Neural cell (in vitro differentiated cells): ENCODE measurements at regions not wholly inside any gene's neighbourhood (a gene's known extent, or its start where the extent isn't known, plus 50 kb on each side); places are given as distances from the start of the nearest gene placed in this dataset.

Experiments used
- H2AFZ ChIP-seq: fragments of 200-600, 300-800 bp; sonication (generic), shearing (Covaris generic); 2 replicates; pipeline ENCODE4 v1.6.0; 2014; ENCODE audit warnings: low read depth, mild to moderate bottlenecking, antibody characterized with exemption, low read length, moderate library complexity
- H3F3A ChIP-seq: fragments of 200-600 bp; shearing (Covaris generic); 2 replicates; pipeline ENCODE4 v1.6.1; 2016; ENCODE audit warnings: mild to moderate bottlenecking, moderate library complexity, mixed read lengths, antibody characterized with exemption, low read length; ENCODE audit not compliant: insufficient read depth, poor library complexity, severe bottlenecking
- H3K27ac ChIP-seq: fragments of 200-600, 300-800 bp; sonication (generic), shearing (Covaris generic); 2 replicates; pipeline ENCODE4 v1.5.1; 2014; ENCODE audit warnings: mild to moderate bottlenecking, low read length, moderate library complexity
- H3K27me3 ChIP-seq: fragments of 300-800, 200-600 bp; sonication (generic), shearing (Covaris generic); 2 replicates; pipeline ENCODE4 v1.6.0; 2014; ENCODE audit warnings: mild to moderate bottlenecking, low read depth, low read length, moderate library complexity; ENCODE audit not compliant: insufficient read depth
- H3K36me3 ChIP-seq: fragments of 300-800, 200-600 bp; sonication (generic), shearing (Covaris generic); 2 replicates; pipeline ENCODE4 v1.5.1; 2014; ENCODE audit warnings: mild to moderate bottlenecking, antibody characterized with exemption, low read length, moderate library complexity; ENCODE audit not compliant: insufficient read depth
- H3K4me2 ChIP-seq: fragments of 300-800, 200-600 bp; sonication (generic), shearing (Covaris generic); 2 replicates; pipeline ENCODE4 v1.6.0; 2014; ENCODE audit warnings: mild to moderate bottlenecking, low read length
- H3K4me3 ChIP-seq: fragments of 300-800, 200-600 bp; sonication (generic), shearing (Covaris generic); 2 replicates; pipeline ENCODE4 v1.5.1; 2014; ENCODE audit warnings: mild to moderate bottlenecking, low read length, moderate library complexity
- H3K79me2 ChIP-seq: fragments of 200-600 bp; shearing (Covaris generic); replicated peaks from 2 replicates; pipeline ENCODE4 v1.6.0; 2014; ENCODE audit warnings: mild to moderate bottlenecking, low read length, moderate library complexity; ENCODE audit not compliant: insufficient read depth
- H3K9ac ChIP-seq: fragments of 300-800, 200-600 bp; sonication (generic), shearing (Covaris generic); 2 replicates; pipeline ENCODE4 v1.6.1; 2016; ENCODE audit warnings: mild to moderate bottlenecking, low read length, mixed read lengths
- H3K9me2 ChIP-seq: fragments of 200-600 bp; shearing (Covaris generic); 2 replicates; pipeline ENCODE4 v1.6.1; 2016; ENCODE audit warnings: mild to moderate bottlenecking, low read length, mixed read lengths; ENCODE audit not compliant: insufficient read depth
- H3K9me3 ChIP-seq: fragments of 200-600, 300-800 bp; sonication (generic), shearing (Covaris generic); 2 replicates; pipeline ENCODE4 v1.6.1; 2016; ENCODE audit warnings: mild to moderate bottlenecking, mixed run types, low read length, moderate library complexity, mixed read lengths
- H4K20me1 ChIP-seq: fragments of 200-600 bp; shearing (Covaris generic); 2 replicates; pipeline ENCODE4 v1.6.1; 2016; ENCODE audit warnings: mild to moderate bottlenecking, mixed run types; ENCODE audit not compliant: insufficient read depth
- EP300 ChIP-seq: fragments of 450-650 bp; conservative IDR thresholded peaks from 2 replicates; pipeline ENCODE4 v1.6.1; 2014; ENCODE audit warnings: antibody characterized with exemption, mild to moderate bottlenecking, moderate library complexity; ENCODE audit not compliant: poor library complexity, severe bottlenecking
- EZH2 ChIP-seq: fragments of 200-600, 300-800 bp; shearing (Covaris generic), sonication (generic); IDR thresholded peaks from 2 replicates; pipeline ENCODE4 v1.6.1; 2014; ENCODE audit warnings: antibody characterized with exemption, low read length, borderline replicate concordance, mild to moderate bottlenecking; ENCODE audit not compliant: insufficient read depth, poor library complexity, severe bottlenecking
- MXI1 ChIP-seq: fragments of 450-650 bp; conservative IDR thresholded peaks from 2 replicates; pipeline ENCODE4 v1.6.1; 2014; ENCODE audit warnings: antibody characterized with exemption, mild to moderate bottlenecking; ENCODE audit not compliant: poor library complexity, severe bottlenecking
- POLR2AphosphoS5 ChIP-seq: IDR thresholded peaks from 2 replicates; pipeline ENCODE4 v1.6.1; 2012
- RAD21 ChIP-seq: fragments of 450-650 bp; conservative IDR thresholded peaks from 2 replicates; pipeline ENCODE4 v1.6.1; 2014; ENCODE audit warnings: antibody characterized with exemption, mild to moderate bottlenecking, moderate library complexity
- SMC3 ChIP-seq: fragments of 450-650 bp; conservative IDR thresholded peaks from 2 replicates; pipeline ENCODE4 v1.6.1; 2014; ENCODE audit warnings: antibody characterized with exemption, mild to moderate bottlenecking, moderate library complexity; ENCODE audit not compliant: poor library complexity
- TAF1 ChIP-seq: IDR thresholded peaks from 2 replicates; pipeline ENCODE4 v1.6.1; 2012; ENCODE audit warnings: low read depth
- TF ChIP-seq, protein P1 (sequence below): IDR thresholded peaks from 2 replicates; pipeline ENCODE4 v1.6.1; 2012; ENCODE audit warnings: borderline replicate concordance
- TF ChIP-seq, protein P2 (sequence below): fragments of 450-650 bp; IDR thresholded peaks from 2 replicates; pipeline ENCODE4 v1.5.1; 2014; ENCODE audit warnings: antibody characterized with exemption, mild to moderate bottlenecking, moderate library complexity; ENCODE audit not compliant: poor library complexity, severe bottlenecking

DNA sequence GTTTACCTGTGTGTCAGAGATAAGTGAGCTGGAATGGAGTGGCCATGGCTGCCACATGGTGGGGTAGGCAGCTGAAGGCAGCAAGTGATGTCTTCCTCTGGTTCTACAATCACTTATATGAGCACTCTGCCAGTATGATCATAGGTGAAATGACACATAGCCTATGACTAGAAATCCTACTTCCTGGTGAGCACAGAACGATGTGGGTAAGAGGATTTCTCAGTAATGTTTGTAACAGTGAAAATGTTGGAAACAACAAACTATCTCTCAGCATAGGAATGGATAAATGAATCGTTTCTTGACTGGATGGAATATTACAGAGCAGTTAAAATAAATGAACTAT is 187.0 kb upstream of the S1PR3 start:
- Histone ChIP-seq H3K9me3 (no peaks in the 10 kb centered on the region), H3K27ac (no peak overlapping the region), H3K4me3 (no peak overlapping the region), H3K36me3 (no peaks in the 10 kb centered on the region), H3K27me3 (no peaks in the 10 kb centered on the region), H4K20me1 (no peaks in the 10 kb centered on the region), H3K9me2 (no peaks in the 10 kb centered on the region), H3K79me2 (no peaks in the 10 kb centered on the region), H3K4me2 (no peak overlapping the region), H2AFZ (no peak overlapping the region), H3K9ac (no peak overlapping the region), H3F3A (no peaks in the 10 kb centered on the region)
- TF ChIP-seq SMC3 (no peak), EZH2 (no peak), POLR2AphosphoS5 (no peak)
- TF ChIP-seq, protein P1, sequence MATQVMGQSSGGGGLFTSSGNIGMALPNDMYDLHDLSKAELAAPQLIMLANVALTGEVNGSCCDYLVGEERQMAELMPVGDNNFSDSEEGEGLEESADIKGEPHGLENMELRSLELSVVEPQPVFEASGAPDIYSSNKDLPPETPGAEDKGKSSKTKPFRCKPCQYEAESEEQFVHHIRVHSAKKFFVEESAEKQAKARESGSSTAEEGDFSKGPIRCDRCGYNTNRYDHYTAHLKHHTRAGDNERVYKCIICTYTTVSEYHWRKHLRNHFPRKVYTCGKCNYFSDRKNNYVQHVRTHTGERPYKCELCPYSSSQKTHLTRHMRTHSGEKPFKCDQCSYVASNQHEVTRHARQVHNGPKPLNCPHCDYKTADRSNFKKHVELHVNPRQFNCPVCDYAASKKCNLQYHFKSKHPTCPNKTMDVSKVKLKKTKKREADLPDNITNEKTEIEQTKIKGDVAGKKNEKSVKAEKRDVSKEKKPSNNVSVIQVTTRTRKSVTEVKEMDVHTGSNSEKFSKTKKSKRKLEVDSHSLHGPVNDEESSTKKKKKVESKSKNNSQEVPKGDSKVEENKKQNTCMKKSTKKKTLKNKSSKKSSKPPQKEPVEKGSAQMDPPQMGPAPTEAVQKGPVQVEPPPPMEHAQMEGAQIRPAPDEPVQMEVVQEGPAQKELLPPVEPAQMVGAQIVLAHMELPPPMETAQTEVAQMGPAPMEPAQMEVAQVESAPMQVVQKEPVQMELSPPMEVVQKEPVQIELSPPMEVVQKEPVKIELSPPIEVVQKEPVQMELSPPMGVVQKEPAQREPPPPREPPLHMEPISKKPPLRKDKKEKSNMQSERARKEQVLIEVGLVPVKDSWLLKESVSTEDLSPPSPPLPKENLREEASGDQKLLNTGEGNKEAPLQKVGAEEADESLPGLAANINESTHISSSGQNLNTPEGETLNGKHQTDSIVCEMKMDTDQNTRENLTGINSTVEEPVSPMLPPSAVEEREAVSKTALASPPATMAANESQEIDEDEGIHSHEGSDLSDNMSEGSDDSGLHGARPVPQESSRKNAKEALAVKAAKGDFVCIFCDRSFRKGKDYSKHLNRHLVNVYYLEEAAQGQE: no peak

DNA sequence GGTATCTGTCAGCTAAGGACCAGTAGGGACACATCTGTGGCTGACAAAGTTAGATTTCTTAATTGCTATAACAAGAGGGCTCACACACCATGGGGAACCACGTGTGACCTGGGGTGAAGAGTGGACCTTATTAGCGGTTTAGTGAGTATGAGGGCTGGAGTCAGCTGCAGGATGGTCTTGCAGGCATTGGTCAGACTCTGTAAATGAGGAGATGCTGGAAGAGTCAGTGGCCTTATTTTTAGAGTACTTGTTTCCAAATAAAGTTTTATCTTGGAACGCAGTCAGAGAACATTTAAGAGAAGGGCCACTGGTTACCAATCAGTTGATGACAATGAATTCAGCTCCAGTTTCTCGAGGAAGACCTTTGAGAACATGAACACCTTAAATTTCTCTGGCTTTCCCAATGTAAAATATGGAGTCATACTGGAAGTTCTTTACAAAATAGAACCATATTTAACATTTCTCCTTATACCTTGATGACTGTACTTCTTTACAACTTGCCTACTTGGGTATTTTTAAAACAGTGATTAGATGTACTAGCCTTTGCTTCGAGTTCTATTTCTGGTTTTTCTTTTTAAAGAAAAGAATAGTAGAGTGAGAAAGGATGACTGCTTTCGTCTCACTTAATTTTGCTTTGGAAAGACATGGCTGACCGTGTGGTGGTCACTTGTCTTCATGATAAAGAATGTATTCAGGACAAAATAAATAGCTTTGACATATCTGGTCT is 185.9 kb upstream of the S1PR3 start:
- Histone ChIP-seq H2AFZ (no peak overlapping the region), H3K79me2 (no peaks in the 10 kb centered on the region), H4K20me1 (no peaks in the 10 kb centered on the region), H3F3A (no peaks in the 10 kb centered on the region), H3K9me2 (no peaks in the 10 kb centered on the region), H3K27ac (no peak overlapping the region), H3K4me3 (no peak overlapping the region), H3K27me3 (no peaks in the 10 kb centered on the region), H3K36me3 (no peaks in the 10 kb centered on the region), H3K9me3 (no peaks in the 10 kb centered on the region), H3K4me2 (no peak overlapping the region), H3K9ac (no peak overlapping the region)
- TF ChIP-seq POLR2AphosphoS5 (no peak), TAF1 (no peak), EP300 (no peak), SMC3 (no peak), MXI1 (no peak), EZH2 (no peak), RAD21 (no peak)
- TF ChIP-seq, protein P2, sequence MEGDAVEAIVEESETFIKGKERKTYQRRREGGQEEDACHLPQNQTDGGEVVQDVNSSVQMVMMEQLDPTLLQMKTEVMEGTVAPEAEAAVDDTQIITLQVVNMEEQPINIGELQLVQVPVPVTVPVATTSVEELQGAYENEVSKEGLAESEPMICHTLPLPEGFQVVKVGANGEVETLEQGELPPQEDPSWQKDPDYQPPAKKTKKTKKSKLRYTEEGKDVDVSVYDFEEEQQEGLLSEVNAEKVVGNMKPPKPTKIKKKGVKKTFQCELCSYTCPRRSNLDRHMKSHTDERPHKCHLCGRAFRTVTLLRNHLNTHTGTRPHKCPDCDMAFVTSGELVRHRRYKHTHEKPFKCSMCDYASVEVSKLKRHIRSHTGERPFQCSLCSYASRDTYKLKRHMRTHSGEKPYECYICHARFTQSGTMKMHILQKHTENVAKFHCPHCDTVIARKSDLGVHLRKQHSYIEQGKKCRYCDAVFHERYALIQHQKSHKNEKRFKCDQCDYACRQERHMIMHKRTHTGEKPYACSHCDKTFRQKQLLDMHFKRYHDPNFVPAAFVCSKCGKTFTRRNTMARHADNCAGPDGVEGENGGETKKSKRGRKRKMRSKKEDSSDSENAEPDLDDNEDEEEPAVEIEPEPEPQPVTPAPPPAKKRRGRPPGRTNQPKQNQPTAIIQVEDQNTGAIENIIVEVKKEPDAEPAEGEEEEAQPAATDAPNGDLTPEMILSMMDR: no peak
- TF ChIP-seq, protein P1: no peak
